Esophagus muscularis mucosa (tissue), 3 donors: ENCODE measurements at regions not wholly inside any gene's neighbourhood (a gene's known extent, or its start where the extent isn't known, plus 50 kb on each side); places are given as distances from the start of the nearest gene placed in this dataset.

Source experiments
- POLR2AphosphoS5 ChIP-seq, 2 donors: sonication (generic); formaldehyde crosslinking; IDR thresholded peaks; one replicate each; pipeline ENCODE4 v1.6.1; 2017; ENCODE audit warnings: antibody characterized with exemption in 2 of 2
- TF ChIP-seq, protein P1 (sequence below), 3 experiments: fragments of 200-600 bp in 2 of 3; fragments of 450-650 bp in 1 of 3; sonication (generic) in 2 of 3; IDR thresholded peaks; one replicate each; pipeline ENCODE4 v1.5.1; 2017 to 2019; ENCODE audit warnings: antibody characterized with exemption in 3 of 3, mild to moderate bottlenecking in 2 of 3, moderate library complexity in 1 of 3

GRCh38 chrX:20523626-20524312, 257.1 kb upstream of the RPS6KA3 start:
- TF ChIP-seq, protein P1, sequence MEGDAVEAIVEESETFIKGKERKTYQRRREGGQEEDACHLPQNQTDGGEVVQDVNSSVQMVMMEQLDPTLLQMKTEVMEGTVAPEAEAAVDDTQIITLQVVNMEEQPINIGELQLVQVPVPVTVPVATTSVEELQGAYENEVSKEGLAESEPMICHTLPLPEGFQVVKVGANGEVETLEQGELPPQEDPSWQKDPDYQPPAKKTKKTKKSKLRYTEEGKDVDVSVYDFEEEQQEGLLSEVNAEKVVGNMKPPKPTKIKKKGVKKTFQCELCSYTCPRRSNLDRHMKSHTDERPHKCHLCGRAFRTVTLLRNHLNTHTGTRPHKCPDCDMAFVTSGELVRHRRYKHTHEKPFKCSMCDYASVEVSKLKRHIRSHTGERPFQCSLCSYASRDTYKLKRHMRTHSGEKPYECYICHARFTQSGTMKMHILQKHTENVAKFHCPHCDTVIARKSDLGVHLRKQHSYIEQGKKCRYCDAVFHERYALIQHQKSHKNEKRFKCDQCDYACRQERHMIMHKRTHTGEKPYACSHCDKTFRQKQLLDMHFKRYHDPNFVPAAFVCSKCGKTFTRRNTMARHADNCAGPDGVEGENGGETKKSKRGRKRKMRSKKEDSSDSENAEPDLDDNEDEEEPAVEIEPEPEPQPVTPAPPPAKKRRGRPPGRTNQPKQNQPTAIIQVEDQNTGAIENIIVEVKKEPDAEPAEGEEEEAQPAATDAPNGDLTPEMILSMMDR (IDR thresholded peaks at IDR 0.05) = no peak
- no peak for TF ChIP-seq POLR2AphosphoS5 (IDR thresholded peaks at IDR 0.05)
